CD8-positive, alpha-beta memory T cell (primary cell): ENCODE measurements at regions not wholly inside any gene's neighbourhood (a gene's known extent, or its start where the extent isn't known, plus 50 kb on each side); places are given as distances from the start of the nearest gene placed in this dataset.
"Not testable (repeated sequence)": the region's sequence is repeated elsewhere in the genome, so short reads cannot be mapped to it uniquely, and the experiment has no call there.

Source experiments
- CTCF ChIA-PET: fragments of 350-600 bp; sonication (Branson Sonifier 250); formaldehyde crosslinking; loops from one replicate; lab custom pipeline; 2021; ENCODE audit warnings: antibody characterized with exemption; lab: Charles Lee
- POLR2A ChIA-PET: fragments of 350-600 bp; sonication (Branson Sonifier 250); formaldehyde crosslinking; loops from one replicate; lab custom pipeline; 2021; ENCODE audit warnings: antibody characterized with exemption; lab: Charles Lee
- DNase-seq, 5 donors: peaks; one replicate each; pipeline versions ENCODE4 v3.0.0 to v3.0.0-alpha.2; 2020 to 2022; ENCODE audit warnings: mixed read lengths in 1 of 5
- H3K27ac ChIP-seq: one replicate; pipeline ENCODE4 v1.7.0; 2013; ENCODE audit warnings: low read depth, mild to moderate bottlenecking, low read length, moderate library complexity
- H3K27me3 ChIP-seq: 2 replicates; pipeline ENCODE4 v1.7.0; 2013; ENCODE audit warnings: low read length, mild to moderate bottlenecking; ENCODE audit not compliant: insufficient read depth, poor library complexity, severe bottlenecking
- H3K36me3 ChIP-seq: 2 replicates; pipeline ENCODE4 v1.7.0; 2013; ENCODE audit warnings: mild to moderate bottlenecking, low read length, moderate library complexity; ENCODE audit not compliant: insufficient read depth
- H3K4me1 ChIP-seq: 2 replicates; pipeline ENCODE4 v1.7.0; 2013; ENCODE audit warnings: mild to moderate bottlenecking, low read length, moderate library complexity; ENCODE audit not compliant: insufficient read depth
- H3K4me3 ChIP-seq: 2 replicates; pipeline ENCODE4 v1.7.0; 2013; ENCODE audit warnings: mild to moderate bottlenecking, low read length
- H3K9me3 ChIP-seq: 2 replicates; pipeline ENCODE4 v1.7.0; 2013; ENCODE audit warnings: mild to moderate bottlenecking, low read length
- H3K27ac Mint-ChIP-seq, 8 donors: one replicate each; pipeline ENCODE4 v1.8.0; 2020 to 2021; ENCODE audit warnings: mixed read lengths in 8 of 8, mild to moderate bottlenecking in 6 of 8, inconsistent platforms in 3 of 8, moderate library complexity in 3 of 8
- H3K27me3 Mint-ChIP-seq, 2 donors: one replicate each; pipeline ENCODE4 v1.8.0; 2020 to 2021; ENCODE audit warnings: mixed read lengths in 2 of 2, mild to moderate bottlenecking in 1 of 2, moderate library complexity in 1 of 2
- H3K36me3 Mint-ChIP-seq, 3 donors: one replicate each; pipeline ENCODE4 v1.8.0; 2020 to 2021; ENCODE audit warnings: mixed read lengths in 3 of 3, inconsistent platforms in 1 of 3, mild to moderate bottlenecking in 1 of 3
- H3K4me1 Mint-ChIP-seq, 3 donors: one replicate each; pipeline ENCODE4 v1.8.0; 2020 to 2021; ENCODE audit warnings: mixed read lengths in 3 of 3, inconsistent platforms in 1 of 3, mild to moderate bottlenecking in 1 of 3
- H3K4me3 Mint-ChIP-seq, 7 donors: one replicate each; pipeline ENCODE4 v1.8.0; 2020 to 2021; ENCODE audit warnings: mixed read lengths in 7 of 7, mild to moderate bottlenecking in 6 of 7, moderate library complexity in 4 of 7, inconsistent platforms in 2 of 7
- H3K9me3 Mint-ChIP-seq, 5 donors: one replicate each; pipeline ENCODE4 v1.8.0; 2020 to 2022; ENCODE audit warnings: mixed read lengths in 5 of 5, mild to moderate bottlenecking in 3 of 5, moderate library complexity in 2 of 5, inconsistent platforms in 1 of 5

GRCh38 chr2:175792199-175792598, 209.9 kb downstream of the LNPK start:
- H3K9me3 Mint-ChIP-seq, result peaks cover 8 to 17% (median 13%) of the 10 kb centered on the region in 5 donors
- Histone ChIP-seq H3K4me3 (no peak overlapping the region), H3K27me3 (no peaks in the 10 kb centered on the region), H3K4me1 (no peaks in the 10 kb centered on the region), H3K27ac (no peak overlapping the region), H3K36me3 (no peaks in the 10 kb centered on the region), H3K9me3 (no peaks in the 10 kb centered on the region)
- CTCF ChIA-PET, result no interaction called here
- POLR2A ChIA-PET, result no interaction called here
- H3K4me3 Mint-ChIP-seq, result no peak overlapping the region
- no peaks in the 10 kb centered on the region for H3K36me3 Mint-ChIP-seq
- no peaks in the 10 kb centered on the region for H3K4me1 Mint-ChIP-seq
- no peak overlapping the region for H3K27ac Mint-ChIP-seq
- DNase-seq, result no peak
- H3K27me3 Mint-ChIP-seq, result peaks cover 5 to 7% of the 10 kb centered on the region in 2 donors

DNA sequence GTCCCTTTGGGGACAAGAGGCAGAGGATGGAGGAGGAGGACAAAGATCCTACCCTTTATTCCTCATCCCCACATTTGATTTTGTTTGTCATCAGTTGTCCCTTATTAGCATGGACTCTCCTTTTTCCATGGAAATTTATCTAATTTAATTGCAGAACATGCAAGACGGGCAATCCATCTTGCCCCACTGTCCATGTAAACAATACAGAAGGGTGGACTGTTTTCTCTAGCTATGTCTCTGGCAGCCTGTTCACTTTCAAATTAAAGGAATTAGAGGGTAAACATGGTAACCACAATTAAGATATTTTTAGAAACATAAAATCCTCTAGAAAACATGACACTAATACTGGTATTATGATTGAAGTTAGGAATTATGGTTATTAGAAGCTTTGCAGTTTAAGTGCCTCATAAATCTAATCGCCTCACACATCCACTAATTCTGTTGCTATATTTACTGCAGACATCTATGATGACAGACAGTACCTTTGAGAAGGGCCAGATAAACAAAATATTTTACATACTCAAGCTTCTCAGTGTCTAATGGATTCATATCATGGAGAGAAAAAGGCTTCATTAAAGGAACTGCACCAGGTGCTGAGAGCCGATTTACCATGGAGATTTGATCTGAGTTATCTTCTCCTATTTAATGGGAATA, 215.5 kb downstream of the LNPK start:
- Mint-ChIP-seq H3K9me3 (no peaks in the 10 kb centered on the region), H3K27ac (peak overlapping the region in 1 of 8 donors; percentile 42), H3K4me3 (no peak overlapping the region), H3K36me3 (no peaks in the 10 kb centered on the region), H3K27me3 (peaks cover 8% of the 10 kb centered on the region in 2 donors), H3K4me1 (no peaks in the 10 kb centered on the region)
- no peak for DNase-seq
- POLR2A ChIA-PET, result no interaction called here
- Histone ChIP-seq H3K4me1 (no peaks in the 10 kb centered on the region), H3K9me3 (no peaks in the 10 kb centered on the region), H3K27me3 (no peaks in the 10 kb centered on the region), H3K4me3 (no peak overlapping the region), H3K27ac (no peak overlapping the region), H3K36me3 (no peaks in the 10 kb centered on the region)
- CTCF ChIA-PET, result no interaction called here

DNA sequence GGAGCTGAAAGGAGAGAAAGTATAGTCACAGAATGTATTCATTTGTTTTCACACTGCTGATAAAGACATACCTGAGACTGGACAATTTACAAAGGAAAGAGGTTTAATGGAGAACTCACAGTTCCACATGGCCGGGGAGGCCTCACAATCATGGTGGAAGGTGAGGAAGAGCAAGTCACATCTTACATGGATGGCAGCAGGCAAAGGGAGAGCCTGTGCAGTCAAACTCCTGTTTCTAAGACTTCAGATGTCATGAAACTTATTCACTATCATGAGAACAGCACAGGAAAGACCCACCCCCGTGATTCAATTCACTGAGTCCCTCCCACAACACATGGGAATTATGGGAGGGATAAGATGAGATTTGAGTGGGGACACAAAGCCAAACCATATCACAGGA, 224.7 kb downstream of the LNPK start:
- H3K4me3 ChIP-seq, DNase-seq, H3K36me3 Mint-ChIP-seq, H3K36me3 ChIP-seq, H3K4me1 ChIP-seq, H3K9me3 ChIP-seq, H3K27me3 Mint-ChIP-seq, H3K4me1 Mint-ChIP-seq, H3K27ac ChIP-seq, CTCF ChIA-PET, H3K27ac Mint-ChIP-seq, POLR2A ChIA-PET, H3K9me3 Mint-ChIP-seq, H3K27me3 ChIP-seq: not testable (repeated sequence)
- peak overlapping the region in 1 of 7 donors; percentile 23 for H3K4me3 Mint-ChIP-seq

- no peaks in the 10 kb centered on the region for H3K9me3 ChIP-seq
- no peaks in the 10 kb centered on the region for H3K27me3 ChIP-seq
- H3K4me1 ChIP-seq, result no peaks in the 10 kb centered on the region
- DNase-seq, result no peak
- Mint-ChIP-seq H3K36me3 (no peaks in the 10 kb centered on the region), H3K4me3 (no peak overlapping the region), H3K9me3 (peaks cover 0 to 2% (median 0%) of the 10 kb centered on the region in 5 donors), H3K27ac (no peak overlapping the region), H3K27me3 (peaks cover 0 to 4% of the 10 kb centered on the region in 2 donors), H3K4me1 (no peaks in the 10 kb centered on the region)
- H3K27ac ChIP-seq, result no peak overlapping the region
- POLR2A ChIA-PET, result no interaction called here
- no peaks in the 10 kb centered on the region for H3K36me3 ChIP-seq
- CTCF ChIA-PET, result no interaction called here
- no peak overlapping the region for H3K4me3 ChIP-seq
Measured at GRCh38 chr2:175769200-175769599, 232.9 kb downstream of the LNPK start.

DNA sequence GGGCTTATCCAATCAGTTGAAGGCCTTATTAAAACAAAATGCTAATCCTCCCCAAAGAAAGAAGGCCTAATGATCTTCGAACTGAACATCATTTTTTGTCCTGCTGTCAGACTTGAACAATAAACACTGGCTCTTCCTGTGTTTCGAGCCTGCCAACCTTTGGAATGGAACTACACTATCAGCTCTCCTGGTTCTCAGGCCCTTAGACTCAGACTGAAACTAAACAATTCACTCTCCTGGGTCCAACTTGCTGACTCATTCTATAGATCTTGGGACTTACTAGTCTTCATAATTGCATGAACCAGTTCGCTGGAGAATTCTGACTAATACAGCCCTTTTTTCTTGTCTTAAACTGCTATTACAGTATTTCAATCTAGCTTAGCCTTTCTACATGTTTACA, 235.2 kb downstream of the LNPK start:
- Histone ChIP-seq H3K4me3 (no peak overlapping the region), H3K9me3 (no peaks in the 10 kb centered on the region), H3K27ac (no peak overlapping the region), H3K27me3 (no peaks in the 10 kb centered on the region), H3K4me1 (no peaks in the 10 kb centered on the region), H3K36me3 (no peaks in the 10 kb centered on the region)
- H3K27me3 Mint-ChIP-seq, result peaks cover 0 to 4% of the 10 kb centered on the region in 2 donors
- CTCF ChIA-PET, result no interaction called here
- peaks cover 0 to 2% (median 0%) of the 10 kb centered on the region in 5 donors for H3K9me3 Mint-ChIP-seq
- no peaks in the 10 kb centered on the region for H3K36me3 Mint-ChIP-seq
- POLR2A ChIA-PET, result no interaction called here
- H3K4me1 Mint-ChIP-seq, result no peaks in the 10 kb centered on the region
- no peak for DNase-seq
- H3K27ac Mint-ChIP-seq, result no peak overlapping the region
- no peak overlapping the region for H3K4me3 Mint-ChIP-seq

- no peaks in the 10 kb centered on the region for H3K9me3 ChIP-seq
- POLR2A ChIA-PET, result no interaction called here
- Mint-ChIP-seq H3K27me3 (peaks cover 3 to 21% of the 10 kb centered on the region in 2 donors), H3K9me3 (peaks cover 0 to 7% (median 3%) of the 10 kb centered on the region in 5 donors), H3K27ac (no peak overlapping the region), H3K4me3 (no peak overlapping the region), H3K4me1 (no peaks in the 10 kb centered on the region), H3K36me3 (peaks cover 0 to 5% (median 0%) of the 10 kb centered on the region in 3 donors)
- no peak overlapping the region for H3K27ac ChIP-seq
- DNase-seq, result no peak
- H3K36me3 ChIP-seq, result no peaks in the 10 kb centered on the region
- no peak overlapping the region for H3K4me3 ChIP-seq
- H3K27me3 ChIP-seq, result no peaks in the 10 kb centered on the region
- H3K4me1 ChIP-seq, result no peaks in the 10 kb centered on the region
- CTCF ChIA-PET, result no interaction called here
Measured at GRCh38 chr2:175755656-175756386, 246.2 kb downstream of the LNPK start.

DNA sequence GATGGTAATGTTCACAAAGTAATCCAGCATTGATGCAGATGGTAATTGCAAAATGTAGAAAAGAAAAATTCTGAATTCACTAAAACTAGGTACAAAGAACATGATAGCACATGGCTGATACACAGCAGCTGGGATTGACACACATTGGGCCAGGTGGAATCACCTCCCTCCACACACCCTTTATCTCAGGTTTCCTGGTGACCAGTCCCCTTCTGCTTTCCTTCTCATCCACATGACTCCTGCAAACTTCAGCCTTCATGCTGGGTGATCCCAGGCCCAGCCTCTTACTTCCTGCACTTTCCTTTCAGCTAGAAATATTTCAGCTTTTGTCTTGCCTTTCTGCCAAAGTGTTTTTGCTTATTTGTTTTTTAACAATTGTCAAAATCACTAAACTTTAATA, 246.9 kb downstream of the LNPK start:
- Histone ChIP-seq H3K4me1 (no peaks in the 10 kb centered on the region), H3K9me3 (no peaks in the 10 kb centered on the region), H3K4me3 (no peak overlapping the region), H3K36me3 (no peaks in the 10 kb centered on the region), H3K27me3 (no peaks in the 10 kb centered on the region), H3K27ac (no peak overlapping the region)
- peaks cover 5 to 21% of the 10 kb centered on the region in 2 donors for H3K27me3 Mint-ChIP-seq
- no peak for DNase-seq
- peaks cover 0 to 5% (median 0%) of the 10 kb centered on the region in 3 donors for H3K36me3 Mint-ChIP-seq
- no peaks in the 10 kb centered on the region for H3K4me1 Mint-ChIP-seq
- H3K9me3 Mint-ChIP-seq, result peaks cover 0 to 7% (median 3%) of the 10 kb centered on the region in 5 donors
- H3K27ac Mint-ChIP-seq, result no peak overlapping the region
- ChIA-PET POLR2A (no interaction called here), CTCF (no interaction called here)
- H3K4me3 Mint-ChIP-seq, result no peak overlapping the region

DNA sequence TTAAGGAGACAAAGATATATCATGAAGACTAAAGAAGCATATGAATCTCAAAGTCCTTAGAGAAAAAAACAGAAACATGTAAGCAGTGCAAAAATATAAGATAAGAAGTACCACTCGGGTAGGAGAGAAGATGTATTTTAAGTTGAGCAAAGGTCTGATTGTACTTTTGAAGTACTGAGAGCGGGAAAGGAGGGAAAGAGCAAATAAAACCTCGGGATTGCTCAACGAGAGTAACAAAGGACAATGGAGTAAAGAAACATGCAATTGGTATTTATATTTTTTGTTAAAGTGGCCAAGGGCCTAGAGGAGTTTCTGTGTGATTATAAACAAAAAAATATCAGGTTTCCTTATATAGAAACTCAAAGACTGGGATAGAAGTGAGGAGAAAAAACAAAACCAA, 251.9 kb downstream of the LNPK start:
- ChIA-PET POLR2A (no interaction called here), CTCF (no interaction called here)
- Mint-ChIP-seq H3K36me3 (no peaks in the 10 kb centered on the region), H3K27ac (no peak overlapping the region), H3K27me3 (peaks cover 0 to 1% of the 10 kb centered on the region in 2 donors), H3K4me1 (no peaks in the 10 kb centered on the region), H3K9me3 (peaks cover 0 to 2% (median 0%) of the 10 kb centered on the region in 5 donors), H3K4me3 (no peak overlapping the region)
- Histone ChIP-seq H3K27ac (no peak overlapping the region), H3K4me3 (no peak overlapping the region), H3K36me3 (no peaks in the 10 kb centered on the region), H3K27me3 (no peaks in the 10 kb centered on the region), H3K4me1 (no peaks in the 10 kb centered on the region), H3K9me3 (no peaks in the 10 kb centered on the region)
- no peak for DNase-seq
